ENCODE measurements at regions not wholly inside any gene's neighbourhood (a gene's known extent, or its start where the extent isn't known, plus 50 kb on each side); places are given as distances from the start of the nearest gene placed in this dataset.

DNA sequence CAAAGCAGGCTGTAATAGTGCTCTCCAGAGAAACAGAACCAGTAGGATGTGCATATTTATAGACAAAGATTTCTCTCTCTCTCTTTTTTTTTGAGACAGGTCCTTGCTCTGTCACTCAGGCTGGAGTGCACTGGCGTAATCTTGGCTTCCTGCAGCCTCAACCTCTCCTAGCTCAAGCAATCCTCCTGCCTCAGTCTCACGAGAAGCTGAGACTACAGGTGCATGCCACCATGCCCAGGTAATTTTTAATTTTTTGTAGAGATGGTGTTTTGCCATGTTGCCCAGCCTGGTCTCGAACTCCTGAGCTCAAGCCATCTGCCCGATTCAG is 67.1 kb upstream of the CHD2 start:
- TF ChIP-seq, protein P1, sequence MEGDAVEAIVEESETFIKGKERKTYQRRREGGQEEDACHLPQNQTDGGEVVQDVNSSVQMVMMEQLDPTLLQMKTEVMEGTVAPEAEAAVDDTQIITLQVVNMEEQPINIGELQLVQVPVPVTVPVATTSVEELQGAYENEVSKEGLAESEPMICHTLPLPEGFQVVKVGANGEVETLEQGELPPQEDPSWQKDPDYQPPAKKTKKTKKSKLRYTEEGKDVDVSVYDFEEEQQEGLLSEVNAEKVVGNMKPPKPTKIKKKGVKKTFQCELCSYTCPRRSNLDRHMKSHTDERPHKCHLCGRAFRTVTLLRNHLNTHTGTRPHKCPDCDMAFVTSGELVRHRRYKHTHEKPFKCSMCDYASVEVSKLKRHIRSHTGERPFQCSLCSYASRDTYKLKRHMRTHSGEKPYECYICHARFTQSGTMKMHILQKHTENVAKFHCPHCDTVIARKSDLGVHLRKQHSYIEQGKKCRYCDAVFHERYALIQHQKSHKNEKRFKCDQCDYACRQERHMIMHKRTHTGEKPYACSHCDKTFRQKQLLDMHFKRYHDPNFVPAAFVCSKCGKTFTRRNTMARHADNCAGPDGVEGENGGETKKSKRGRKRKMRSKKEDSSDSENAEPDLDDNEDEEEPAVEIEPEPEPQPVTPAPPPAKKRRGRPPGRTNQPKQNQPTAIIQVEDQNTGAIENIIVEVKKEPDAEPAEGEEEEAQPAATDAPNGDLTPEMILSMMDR (conservative IDR thresholded peaks at IDR 0.05 in 1 of 2, IDR thresholded peaks at IDR 0.05 in 1 of 2; ENCODE audit: extremely low read depth in 1 of 2, insufficient read depth in 1 of 2, low read depth in 1 of 2, low read length in 2 of 2): no peak
- no peak for TF ChIP-seq EZH2 (IDR thresholded peaks at IDR 0.05; ENCODE audit: borderline replicate concordance, low read length)

Measured in mammary epithelial cell (primary cell).